HL-60 (cell line): ENCODE measurements at regions not wholly inside any gene's neighbourhood (a gene's known extent, or its start where the extent isn't known, plus 50 kb on each side); places are given as distances from the start of the nearest gene placed in this dataset.
"Not testable (repeated sequence)": the region's sequence is repeated elsewhere in the genome, so short reads cannot be mapped to it uniquely, and the experiment has no call there.

Experiments
- DNase-seq, 2 experiments: peaks; one replicate each; pipeline ENCODE4 v3.0.0-alpha.2; 2010 to 2020; ENCODE audit warnings: low read depth in 1 of 2, low spot score in 1 of 2
- H3K27ac ChIP-seq: fragments of 250-450 bp; sonication (Bioruptor Pico); replicated peaks from 2 replicates; pipeline ENCODE4 v1.5.1; 2020; ENCODE audit warnings: mild to moderate bottlenecking, moderate library complexity
- H3K27me3 ChIP-seq: fragments of 250-450 bp; sonication (Bioruptor Pico); 2 replicates; pipeline ENCODE4 v1.5.1; 2021; ENCODE audit warnings: mild to moderate bottlenecking, moderate library complexity; ENCODE audit not compliant: insufficient read depth, poor library complexity, severe bottlenecking
- H3K4me3 ChIP-seq: replicated peaks from 2 replicates; pipeline ENCODE4 v1.5.1; 2011; ENCODE audit warnings: mild to moderate bottlenecking, control low read depth, low read length; ENCODE audit not compliant: insufficient read depth
- GABPA ChIP-seq: IDR thresholded peaks from 2 replicates; pipeline ENCODE4 v1.6.1; 2012; ENCODE audit warnings: low read depth
- POLR2AphosphoS5 ChIP-seq: IDR thresholded peaks from 2 replicates; pipeline ENCODE4 v1.6.1; 2012; ENCODE audit warnings: low read depth
- SPI1 ChIP-seq: IDR thresholded peaks from 2 replicates; pipeline ENCODE4 v1.6.1; 2012; ENCODE audit warnings: low read depth, mild to moderate bottlenecking, borderline replicate concordance
- TF ChIP-seq, protein P1 (sequence below): IDR thresholded peaks from one replicate; pipeline ENCODE4 v1.5.1; 2011; ENCODE audit warnings: low read length, control low read depth, inconsistent platforms; ENCODE audit not compliant: insufficient read depth
- TF ChIP-seq, protein P2 (sequence below): IDR thresholded peaks from 2 replicates; pipeline ENCODE4 v1.6.1; 2012; ENCODE audit warnings: low read depth; ENCODE audit not compliant: insufficient replicate concordance

- no peak overlapping the region for H3K27ac ChIP-seq
- no peak for DNase-seq
These were observed 756.5 kb downstream of the C4orf33 start for GRCh38 chr4:129852434-129852833.

GRCh38 chr4:129853685-129854467, 757.9 kb downstream of the C4orf33 start:
- H3K4me3 ChIP-seq, H3K27ac ChIP-seq, H3K27me3 ChIP-seq, DNase-seq: not testable (repeated sequence)

More at GRCh38 chr4:129852434-129852833, 756.5 kb downstream of the C4orf33 start:
- TF ChIP-seq POLR2AphosphoS5 (no peak), SPI1 (no peak), GABPA (no peak)
- TF ChIP-seq, protein P1, sequence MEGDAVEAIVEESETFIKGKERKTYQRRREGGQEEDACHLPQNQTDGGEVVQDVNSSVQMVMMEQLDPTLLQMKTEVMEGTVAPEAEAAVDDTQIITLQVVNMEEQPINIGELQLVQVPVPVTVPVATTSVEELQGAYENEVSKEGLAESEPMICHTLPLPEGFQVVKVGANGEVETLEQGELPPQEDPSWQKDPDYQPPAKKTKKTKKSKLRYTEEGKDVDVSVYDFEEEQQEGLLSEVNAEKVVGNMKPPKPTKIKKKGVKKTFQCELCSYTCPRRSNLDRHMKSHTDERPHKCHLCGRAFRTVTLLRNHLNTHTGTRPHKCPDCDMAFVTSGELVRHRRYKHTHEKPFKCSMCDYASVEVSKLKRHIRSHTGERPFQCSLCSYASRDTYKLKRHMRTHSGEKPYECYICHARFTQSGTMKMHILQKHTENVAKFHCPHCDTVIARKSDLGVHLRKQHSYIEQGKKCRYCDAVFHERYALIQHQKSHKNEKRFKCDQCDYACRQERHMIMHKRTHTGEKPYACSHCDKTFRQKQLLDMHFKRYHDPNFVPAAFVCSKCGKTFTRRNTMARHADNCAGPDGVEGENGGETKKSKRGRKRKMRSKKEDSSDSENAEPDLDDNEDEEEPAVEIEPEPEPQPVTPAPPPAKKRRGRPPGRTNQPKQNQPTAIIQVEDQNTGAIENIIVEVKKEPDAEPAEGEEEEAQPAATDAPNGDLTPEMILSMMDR: no peak
- Histone ChIP-seq H3K4me3 (no peak overlapping the region), H3K27me3 (no peaks in the 10 kb centered on the region)

GRCh38 chr4:129862461-129862860, 766.5 kb downstream of the C4orf33 start:
- Histone ChIP-seq H3K27ac (no peak overlapping the region), H3K4me3 (no peak overlapping the region), H3K27me3 (no peaks in the 10 kb centered on the region)
- TF ChIP-seq SPI1 (no peak), POLR2AphosphoS5 (no peak), GABPA (no peak)
- TF ChIP-seq, protein P1: no peak
- TF ChIP-seq, protein P2, sequence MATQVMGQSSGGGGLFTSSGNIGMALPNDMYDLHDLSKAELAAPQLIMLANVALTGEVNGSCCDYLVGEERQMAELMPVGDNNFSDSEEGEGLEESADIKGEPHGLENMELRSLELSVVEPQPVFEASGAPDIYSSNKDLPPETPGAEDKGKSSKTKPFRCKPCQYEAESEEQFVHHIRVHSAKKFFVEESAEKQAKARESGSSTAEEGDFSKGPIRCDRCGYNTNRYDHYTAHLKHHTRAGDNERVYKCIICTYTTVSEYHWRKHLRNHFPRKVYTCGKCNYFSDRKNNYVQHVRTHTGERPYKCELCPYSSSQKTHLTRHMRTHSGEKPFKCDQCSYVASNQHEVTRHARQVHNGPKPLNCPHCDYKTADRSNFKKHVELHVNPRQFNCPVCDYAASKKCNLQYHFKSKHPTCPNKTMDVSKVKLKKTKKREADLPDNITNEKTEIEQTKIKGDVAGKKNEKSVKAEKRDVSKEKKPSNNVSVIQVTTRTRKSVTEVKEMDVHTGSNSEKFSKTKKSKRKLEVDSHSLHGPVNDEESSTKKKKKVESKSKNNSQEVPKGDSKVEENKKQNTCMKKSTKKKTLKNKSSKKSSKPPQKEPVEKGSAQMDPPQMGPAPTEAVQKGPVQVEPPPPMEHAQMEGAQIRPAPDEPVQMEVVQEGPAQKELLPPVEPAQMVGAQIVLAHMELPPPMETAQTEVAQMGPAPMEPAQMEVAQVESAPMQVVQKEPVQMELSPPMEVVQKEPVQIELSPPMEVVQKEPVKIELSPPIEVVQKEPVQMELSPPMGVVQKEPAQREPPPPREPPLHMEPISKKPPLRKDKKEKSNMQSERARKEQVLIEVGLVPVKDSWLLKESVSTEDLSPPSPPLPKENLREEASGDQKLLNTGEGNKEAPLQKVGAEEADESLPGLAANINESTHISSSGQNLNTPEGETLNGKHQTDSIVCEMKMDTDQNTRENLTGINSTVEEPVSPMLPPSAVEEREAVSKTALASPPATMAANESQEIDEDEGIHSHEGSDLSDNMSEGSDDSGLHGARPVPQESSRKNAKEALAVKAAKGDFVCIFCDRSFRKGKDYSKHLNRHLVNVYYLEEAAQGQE: no peak
- no peak for DNase-seq

DNA sequence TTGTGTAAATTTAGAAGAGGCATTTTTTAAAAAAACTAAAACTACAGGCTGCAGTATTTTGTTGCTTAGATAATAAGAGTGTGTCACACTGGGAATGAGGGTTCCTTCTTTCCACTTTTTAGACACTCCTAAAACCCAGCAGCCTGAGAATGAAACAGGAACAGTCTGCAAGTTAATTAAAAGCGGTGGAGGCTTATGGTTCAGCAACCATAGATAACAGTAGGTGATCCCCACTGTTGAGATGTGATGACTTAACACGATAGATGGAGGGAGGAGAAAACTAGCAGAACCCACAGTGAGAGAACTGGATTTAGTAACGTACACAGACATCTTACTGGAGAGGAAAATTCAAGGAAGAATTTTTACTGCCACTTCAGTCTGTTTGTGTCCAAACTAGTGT, 767.3 kb downstream of the C4orf33 start:
- TF ChIP-seq, protein P1: no peak
- TF ChIP-seq GABPA: no peak
- Histone ChIP-seq H3K4me3 (no peak overlapping the region), H3K27me3 (no peaks in the 10 kb centered on the region), H3K27ac (no peak overlapping the region)
- DNase-seq: no peak

GRCh38 chr4:129883996-129884395, 788.0 kb downstream of the C4orf33 start:
- TF ChIP-seq SPI1 (no peak), GABPA (no peak), POLR2AphosphoS5 (no peak)
- TF ChIP-seq, protein P1: no peak
- TF ChIP-seq, protein P2: no peak
- Histone ChIP-seq H3K27me3 (no peaks in the 10 kb centered on the region), H3K27ac (no peak overlapping the region)

More at GRCh38 chr4:129883996-129884395, 788.0 kb downstream of the C4orf33 start:
- no peak for DNase-seq
- H3K4me3 ChIP-seq: no peak overlapping the region
